Liver (tissue), 8 donors: ENCODE measurements at regions not wholly inside any gene's neighbourhood (a gene's known extent, or its start where the extent isn't known, plus 50 kb on each side); places are given as distances from the start of the nearest gene placed in this dataset.
A peak's percentile ranks its signal among the peaks of the same experiment; 100 is the strongest.

Experiments
- DNase-seq: peaks from one replicate; pipeline ENCODE4 v3.0.0-alpha.2; 2017; ENCODE audit warnings: low spot score
- H3K27ac ChIP-seq, 2 donors: one replicate each; pipeline ENCODE4 v1.7.0; 2013; ENCODE audit warnings: inconsistent platforms in 2 of 2, low read length in 2 of 2, control low read depth in 1 of 2, low read depth in 1 of 2, mild to moderate bottlenecking in 1 of 2
- H3K27me3 ChIP-seq, 4 donors: one replicate each; pipeline versions ENCODE4 v1.6.1 to v1.7.0; 2013; ENCODE audit warnings: low read length in 3 of 4, inconsistent platforms in 1 of 4, mild to moderate bottlenecking in 1 of 4, moderate library complexity in 1 of 4; ENCODE audit not compliant: control insufficient read depth in 4 of 4, insufficient read depth in 4 of 4
- H3K36me3 ChIP-seq, 4 donors: one replicate each; pipeline versions ENCODE4 v1.6.1 to v1.7.0; 2013; ENCODE audit warnings: low read length in 3 of 4, mild to moderate bottlenecking in 3 of 4, low read depth in 1 of 4, moderate library complexity in 1 of 4; ENCODE audit not compliant: control insufficient read depth in 4 of 4, insufficient read depth in 3 of 4
- H3K4me1 ChIP-seq, 4 donors: one replicate each; pipeline versions ENCODE4 v1.6.1 to v1.7.0; 2013; ENCODE audit warnings: low read length in 3 of 4, mild to moderate bottlenecking in 3 of 4, moderate library complexity in 1 of 4; ENCODE audit not compliant: control insufficient read depth in 4 of 4, insufficient read depth in 4 of 4
- H3K4me3 ChIP-seq, 3 donors: one replicate each; pipeline versions ENCODE4 v1.6.1 to v1.7.0; 2013; ENCODE audit warnings: low read length in 3 of 3, control low read depth in 1 of 3, low read depth in 1 of 3, mild to moderate bottlenecking in 1 of 3
- H3K9ac ChIP-seq, 2 donors: one replicate each; pipeline ENCODE4 v1.7.0; 2013; ENCODE audit warnings: low read length in 2 of 2, mild to moderate bottlenecking in 2 of 2, moderate library complexity in 2 of 2, control low read depth in 1 of 2, low read depth in 1 of 2
- H3K9me3 ChIP-seq, 4 donors: one replicate each; pipeline versions ENCODE4 v1.6.1 to v1.7.0; 2013; ENCODE audit warnings: low read length in 3 of 4; ENCODE audit not compliant: control insufficient read depth in 4 of 4
- ATF3 ChIP-seq: IDR thresholded peaks from 2 replicates; pipeline ENCODE4 v1.6.1; 2016; ENCODE audit warnings: antibody characterized with exemption
- CTCF ChIP-seq: fragments of 150-350 bp; IDR thresholded peaks from 2 replicates; pipeline ENCODE4 v1.5.1; 2017; ENCODE audit warnings: improper control_type of control experiment, low read depth, low read length; ENCODE audit not compliant: missing input control
- EGR1 ChIP-seq, 2 donors: IDR thresholded peaks; 2 replicates each; pipeline ENCODE4 v1.6.1; 2016 to 2018; ENCODE audit warnings: antibody characterized with exemption in 2 of 2, low read depth in 2 of 2
- FOXA1 ChIP-seq: IDR thresholded peaks from 2 replicates; pipeline ENCODE4 v1.6.1; 2016; ENCODE audit warnings: antibody characterized with exemption
- FOXA2 ChIP-seq: IDR thresholded peaks from 2 replicates; pipeline ENCODE4 v1.6.1; 2016; ENCODE audit warnings: antibody characterized with exemption
- GABPA ChIP-seq, 2 donors: IDR thresholded peaks in 1 of 2; conservative IDR thresholded peaks in 1 of 2; 2 replicates each; pipeline ENCODE4 v1.6.1; 2016; ENCODE audit warnings: antibody characterized with exemption in 2 of 2, mild to moderate bottlenecking in 1 of 2, moderate library complexity in 1 of 2
- HNF4A ChIP-seq, 2 donors: conservative IDR thresholded peaks; 2 replicates each; pipeline ENCODE4 v1.6.1; 2016; ENCODE audit warnings: antibody characterized with exemption in 2 of 2, mild to moderate bottlenecking in 2 of 2
- HNF4G ChIP-seq: IDR thresholded peaks from 2 replicates; pipeline ENCODE4 v1.6.1; 2016; ENCODE audit warnings: antibody characterized with exemption
- JUND ChIP-seq, 2 donors: IDR thresholded peaks; 2 replicates each; pipeline ENCODE4 v1.6.1; 2016; ENCODE audit warnings: antibody characterized with exemption in 2 of 2
- MAX ChIP-seq: IDR thresholded peaks from 2 replicates; pipeline ENCODE4 v1.6.1; 2016; ENCODE audit warnings: antibody characterized with exemption
- NR2F2 ChIP-seq: IDR thresholded peaks from 2 replicates; pipeline ENCODE4 v1.6.1; 2016; ENCODE audit warnings: antibody characterized with exemption
- RAD21 ChIP-seq, 2 donors: IDR thresholded peaks; 2 replicates each; pipeline ENCODE4 v1.6.1; 2016; ENCODE audit warnings: antibody characterized with exemption in 2 of 2, mild to moderate bottlenecking in 2 of 2
- RXRA ChIP-seq, 2 donors: IDR thresholded peaks; 2 replicates each; pipeline ENCODE4 v1.6.1; 2017 to 2018; ENCODE audit warnings: antibody characterized with exemption in 2 of 2, mild to moderate bottlenecking in 1 of 2
- SP1 ChIP-seq: IDR thresholded peaks from 2 replicates; pipeline ENCODE4 v1.6.1; 2018; ENCODE audit warnings: antibody characterized with exemption, mild to moderate bottlenecking
- TAF1 ChIP-seq: conservative IDR thresholded peaks from 2 replicates; pipeline ENCODE4 v1.6.1; 2016; ENCODE audit warnings: antibody characterized with exemption, mild to moderate bottlenecking
- YY1 ChIP-seq: IDR thresholded peaks from 2 replicates; pipeline ENCODE4 v1.6.1; 2016; ENCODE audit warnings: antibody characterized with exemption, mild to moderate bottlenecking
- ZBTB33 ChIP-seq: IDR thresholded peaks from 2 replicates; pipeline ENCODE4 v1.6.1; 2016; ENCODE audit warnings: antibody characterized with exemption
- WGBS: extraction: QIAGEN DNeasy Blood & Tissue Kit; methylation state at CpG from one replicate; pipeline ENCODE4 v1.1.7; 2013; 5-methylcytosine and 5-hydroxymethylcytosine counted together
- TF ChIP-seq, protein P1 (sequence below): IDR thresholded peaks from 2 replicates; pipeline ENCODE4 v1.6.1; 2016; ENCODE audit warnings: antibody characterized with exemption, mild to moderate bottlenecking
- donor health status: healthy.
- donor health status: healthy.
- donor health status: healthy.
- donor health status: healthy.
- donor health status: healthy.

DNA sequence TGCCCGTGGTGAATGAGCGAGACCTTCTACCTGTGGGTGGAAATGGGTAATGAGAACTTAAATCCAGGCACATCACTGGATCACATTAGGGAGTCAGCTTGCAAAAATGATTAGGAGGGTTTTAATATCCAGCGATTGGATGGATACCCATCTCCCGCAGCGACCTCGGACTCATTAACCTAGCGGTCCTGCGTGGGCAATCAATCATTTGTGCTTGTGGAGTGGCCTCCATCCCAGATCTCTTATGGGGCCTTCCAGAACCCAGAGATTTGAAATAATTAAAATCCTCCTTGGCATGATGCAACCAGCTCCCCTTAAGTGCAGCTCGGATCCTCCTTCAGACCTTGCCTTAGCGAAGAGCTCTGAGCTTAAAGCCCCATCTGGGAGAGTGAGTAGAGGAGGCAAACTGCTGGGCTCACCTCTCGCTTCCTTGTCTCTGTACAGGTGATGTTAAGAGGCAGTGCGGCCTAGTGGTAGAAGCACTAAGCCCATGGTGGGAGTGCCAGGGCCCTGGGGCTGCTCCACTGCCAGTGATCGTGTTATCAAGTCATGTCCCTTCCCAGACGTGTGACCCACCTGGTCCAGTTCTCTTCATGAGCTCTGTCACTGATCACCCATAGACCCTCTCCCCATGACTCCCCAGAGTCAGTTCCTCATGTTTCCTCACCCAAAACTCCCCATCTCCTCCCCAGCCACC lies 285.2 kb upstream of the TLE3 start:
- Histone ChIP-seq H3K9ac (no peak overlapping the region), H3K27me3 (no peaks in the 10 kb centered on the region), H3K4me3 (no peak overlapping the region), H3K4me1 (peaks cover 0 to 20% (median 9%) of the 10 kb centered on the region in 4 donors), H3K36me3 (no peaks in the 10 kb centered on the region), H3K9me3 (no peaks in the 10 kb centered on the region), H3K27ac (no peak overlapping the region)
- no peak for TF ChIP-seq FOXA1
- TF ChIP-seq GABPA (IDR thresholded peaks at IDR 0.05 in 1 of 2, conservative IDR thresholded peaks at IDR 0.05 in 1 of 2), result no peak
- no peak for TF ChIP-seq SP1
- TF ChIP-seq MAX, result no peak
- no peak for TF ChIP-seq HNF4A (conservative IDR thresholded peaks at IDR 0.05)
- no peak for TF ChIP-seq RXRA (IDR thresholded peaks at IDR 0.05)
- no peak for TF ChIP-seq FOXA2
- no peak for TF ChIP-seq JUND (IDR thresholded peaks at IDR 0.05)
- no peak for TF ChIP-seq ZBTB33
- no peak for TF ChIP-seq YY1
- TF ChIP-seq ATF3, result no peak
- no peak for TF ChIP-seq TAF1
- no peak for TF ChIP-seq EGR1 (IDR thresholded peaks at IDR 0.05; ENCODE audit: low read depth in 2 of 2)
- no peak for TF ChIP-seq CTCF
- TF ChIP-seq RAD21 (IDR thresholded peaks at IDR 0.05), result no peak
- peak; percentile 13 for DNase-seq
- 96% methylated on average over 14 of the region's 14 CpGs for WGBS

DNA sequence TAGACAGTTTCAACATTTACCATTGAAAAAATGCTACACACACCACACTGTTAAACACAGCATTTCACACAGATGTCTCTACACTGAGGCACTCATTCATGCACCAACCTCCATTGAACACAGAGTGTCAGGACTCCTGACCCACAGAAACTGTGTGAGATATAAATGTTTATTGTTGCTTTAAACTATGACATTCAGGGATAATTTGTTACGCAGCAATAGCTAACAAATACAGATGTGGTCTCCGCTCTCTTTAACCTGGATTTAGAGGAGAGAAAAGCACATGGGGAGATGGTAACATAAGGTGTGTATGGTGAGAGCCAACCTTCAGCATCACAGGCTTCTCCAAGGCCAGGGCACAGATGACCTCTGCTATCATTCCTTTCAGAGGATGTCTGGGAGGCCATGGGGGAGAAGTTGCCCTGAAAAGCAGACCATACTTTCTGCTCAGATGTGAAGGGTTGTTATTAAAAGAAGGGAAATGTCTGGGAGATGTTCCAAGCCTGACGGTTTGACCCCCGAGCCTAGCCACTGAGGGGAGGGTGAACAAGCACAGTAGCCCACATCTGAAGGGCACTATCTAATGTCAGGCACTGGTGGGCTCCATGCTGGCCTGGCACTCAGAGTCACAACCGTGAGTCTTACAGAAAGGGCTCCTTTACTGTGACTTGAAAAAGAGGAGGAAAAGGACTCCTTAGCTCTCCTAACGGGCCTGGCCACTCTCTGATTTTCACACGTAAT lies 284.5 kb upstream of the TLE3 start:
- DNase-seq, result peak; percentile 5
- TF ChIP-seq ZBTB33 (no peak), MAX (no peak), FOXA1 (no peak), YY1 (no peak), RAD21 (IDR thresholded peaks at IDR 0.05) (no peak), FOXA2 (no peak), HNF4G (no peak), NR2F2 (no peak), EGR1 (IDR thresholded peaks at IDR 0.05; ENCODE audit: low read depth in 2 of 2) (no peak), ATF3 (no peak)
- TF ChIP-seq, protein P1, sequence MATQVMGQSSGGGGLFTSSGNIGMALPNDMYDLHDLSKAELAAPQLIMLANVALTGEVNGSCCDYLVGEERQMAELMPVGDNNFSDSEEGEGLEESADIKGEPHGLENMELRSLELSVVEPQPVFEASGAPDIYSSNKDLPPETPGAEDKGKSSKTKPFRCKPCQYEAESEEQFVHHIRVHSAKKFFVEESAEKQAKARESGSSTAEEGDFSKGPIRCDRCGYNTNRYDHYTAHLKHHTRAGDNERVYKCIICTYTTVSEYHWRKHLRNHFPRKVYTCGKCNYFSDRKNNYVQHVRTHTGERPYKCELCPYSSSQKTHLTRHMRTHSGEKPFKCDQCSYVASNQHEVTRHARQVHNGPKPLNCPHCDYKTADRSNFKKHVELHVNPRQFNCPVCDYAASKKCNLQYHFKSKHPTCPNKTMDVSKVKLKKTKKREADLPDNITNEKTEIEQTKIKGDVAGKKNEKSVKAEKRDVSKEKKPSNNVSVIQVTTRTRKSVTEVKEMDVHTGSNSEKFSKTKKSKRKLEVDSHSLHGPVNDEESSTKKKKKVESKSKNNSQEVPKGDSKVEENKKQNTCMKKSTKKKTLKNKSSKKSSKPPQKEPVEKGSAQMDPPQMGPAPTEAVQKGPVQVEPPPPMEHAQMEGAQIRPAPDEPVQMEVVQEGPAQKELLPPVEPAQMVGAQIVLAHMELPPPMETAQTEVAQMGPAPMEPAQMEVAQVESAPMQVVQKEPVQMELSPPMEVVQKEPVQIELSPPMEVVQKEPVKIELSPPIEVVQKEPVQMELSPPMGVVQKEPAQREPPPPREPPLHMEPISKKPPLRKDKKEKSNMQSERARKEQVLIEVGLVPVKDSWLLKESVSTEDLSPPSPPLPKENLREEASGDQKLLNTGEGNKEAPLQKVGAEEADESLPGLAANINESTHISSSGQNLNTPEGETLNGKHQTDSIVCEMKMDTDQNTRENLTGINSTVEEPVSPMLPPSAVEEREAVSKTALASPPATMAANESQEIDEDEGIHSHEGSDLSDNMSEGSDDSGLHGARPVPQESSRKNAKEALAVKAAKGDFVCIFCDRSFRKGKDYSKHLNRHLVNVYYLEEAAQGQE, result no peak
- WGBS, result 82% methylated on average over 7 of the region's 7 CpGs
- no peaks in the 10 kb centered on the region for H3K27me3 ChIP-seq
- H3K4me1 ChIP-seq, result peaks cover 5 to 26% (median 16%) of the 10 kb centered on the region in 4 donors
- H3K9ac ChIP-seq, result no peak overlapping the region
- H3K9me3 ChIP-seq, result no peaks in the 10 kb centered on the region
- no peaks in the 10 kb centered on the region for H3K36me3 ChIP-seq
- H3K27ac ChIP-seq, result no peak overlapping the region
- H3K4me3 ChIP-seq, result no peak overlapping the region
